Cerebellar nuclear complex (tissue), 1 donor: ENCODE measurements at regions not wholly inside any gene's neighbourhood (a gene's known extent, or its start where the extent isn't known, plus 50 kb on each side); places are given as distances from the start of the nearest gene placed in this dataset.

Experiments used
- DNase-seq, 2 experiments: peaks; one replicate each; lab custom pipeline; 2025; lab: John Stamatoyannopoulos, UW

GRCh38 chr12:93944911-93945310 is 203.5 kb upstream of the PLXNC1 start:
- DNase-seq = no peak

- DNase-seq = no peak
Observed at GRCh38 chr12:93946542-93947150, 201.7 kb upstream of the PLXNC1 start.

- DNase-seq = no peak
Observed at GRCh38 chr12:93947486-93947885, 200.9 kb upstream of the PLXNC1 start.

- no peak for DNase-seq
Observed at GRCh38 chr12:93950311-93950710, 198.1 kb upstream of the PLXNC1 start.

- DNase-seq = no peak
Observed at GRCh38 chr12:93954166-93955112, 193.9 kb upstream of the PLXNC1 start.

- DNase-seq = no peak
Observed at GRCh38 chr12:93956551-93956950, 191.8 kb upstream of the PLXNC1 start.

GRCh38 chr12:93957168-93957567 is 191.2 kb upstream of the PLXNC1 start:
- no peak for DNase-seq

GRCh38 chr12:93957870-93958269 is 190.5 kb upstream of the PLXNC1 start:
- DNase-seq = no peak

- no peak for DNase-seq
Observed at GRCh38 chr12:93959657-93960056, 188.7 kb upstream of the PLXNC1 start.

- DNase-seq = no peak
Observed at GRCh38 chr12:93960521-93960920, 187.9 kb upstream of the PLXNC1 start.

GRCh38 chr12:93962336-93962735 is 186.0 kb upstream of the PLXNC1 start:
- DNase-seq = no peak

GRCh38 chr12:93964936-93965335 is 183.4 kb upstream of the PLXNC1 start:
- DNase-seq = no peak

- DNase-seq = no peak
Observed at GRCh38 chr12:93966516-93967133, 181.8 kb upstream of the PLXNC1 start.

- DNase-seq = no peak
Observed at GRCh38 chr12:93967454-93967853, 180.9 kb upstream of the PLXNC1 start.

GRCh38 chr12:93968536-93969285 is 179.7 kb upstream of the PLXNC1 start:
- DNase-seq = no peak

GRCh38 chr12:93970900-93971688 is 177.3 kb upstream of the PLXNC1 start:
- DNase-seq = no peak

GRCh38 chr12:93972411-93973208 is 175.8 kb upstream of the PLXNC1 start:
- DNase-seq = no peak

GRCh38 chr12:93974252-93974651 is 174.1 kb upstream of the PLXNC1 start:
- DNase-seq = no peak

- DNase-seq = no peak
Observed at GRCh38 chr12:93976024-93976423, 172.4 kb upstream of the PLXNC1 start.

- no peak for DNase-seq
Observed at GRCh38 chr12:93977081-93977480, 171.3 kb upstream of the PLXNC1 start.

GRCh38 chr12:93978553-93978952 is 169.8 kb upstream of the PLXNC1 start:
- no peak for DNase-seq
